BLaER1 treated with 17β-estradiol and CSF1 and Interleukin-3, amounts not matched to agents 10 nM and 100 nM (cell line): ENCODE measurements at regions not wholly inside any gene's neighbourhood (a gene's known extent, or its start where the extent isn't known, plus 50 kb on each side); places are given as distances from the start of the nearest gene placed in this dataset.

ENCODE experiments used
- H3K27ac ChIP-seq, 11 experiments: shearing (Covaris generic); formaldehyde crosslinking; 2 replicates each; pipeline ENCODE4 v1.8.1; 2022
- H3K27me3 ChIP-seq, 11 experiments: shearing (Covaris generic); formaldehyde crosslinking; 2 replicates each; pipeline ENCODE4 v1.8.1; 2022
- H3K36me3 ChIP-seq, 11 experiments: shearing (Covaris generic); formaldehyde crosslinking; 2 replicates each; pipeline ENCODE4 v1.8.1; 2022
- H3K4me1 ChIP-seq, 10 experiments: shearing (Covaris generic); formaldehyde crosslinking; 2 replicates each; pipeline ENCODE4 v1.8.1; 2022
- H3K4me2 ChIP-seq, 11 experiments: shearing (Covaris generic); formaldehyde crosslinking; 2 replicates each; pipeline ENCODE4 v1.8.1; 2022
- H3K4me3 ChIP-seq, 10 experiments: shearing (Covaris generic); formaldehyde crosslinking; 2 replicates each; pipeline ENCODE4 v1.8.1; 2022
- H3K9ac ChIP-seq, 11 experiments: shearing (Covaris generic); formaldehyde crosslinking; 2 replicates each; pipeline ENCODE4 v1.8.1; 2022
- H3K9me3 ChIP-seq, 11 experiments: shearing (Covaris generic); formaldehyde crosslinking; replicated peaks in 1 of 11; 2 replicates each; pipeline ENCODE4 v1.8.1; 2022
- H4K20me1 ChIP-seq, 11 experiments: shearing (Covaris generic); formaldehyde crosslinking; 2 replicates each; pipeline ENCODE4 v1.8.1; 2022
- Cebpa-rat ChIP-seq, 11 experiments: shearing (Covaris generic); IDR thresholded peaks; 2 replicates each; pipeline ENCODE4 v1.8.1; 2022

- Histone ChIP-seq H3K4me2 (peak overlapping the region; percentile 1 to 56 (median 46); a peak in 20 of 22 replicates), H3K4me1 (peaks cover 8 to 24% (median 14%) of the 10 kb centered on the region in 10 experiments; a peak in 19 of 20 replicates), H3K27me3 (no peaks in the 10 kb centered on the region), H4K20me1 (0 out of 22 replicates have a peak, but pooled peaks cover 0 to 3% (median 0%) of the 10 kb centered on the region in 11 experiments), H3K9me3 (no peaks in the 10 kb centered on the region), H3K27ac (no peak overlapping the region), H3K36me3 (no peaks in the 10 kb centered on the region), H3K9ac (no peak overlapping the region), H3K4me3 (no peak overlapping the region)
- no peak for TF ChIP-seq Cebpa-rat (IDR thresholded peaks at IDR 0.05)
Measured at GRCh38 chr9:124102363-124102762, 90.8 kb downstream of the LHX2 start.

- no peaks in the 10 kb centered on the region for H3K9me3 ChIP-seq
- H3K36me3 ChIP-seq: no peaks in the 10 kb centered on the region
- no peak overlapping the region for H3K27ac ChIP-seq
- peaks cover 0 to 9% (median 0%) of the 10 kb centered on the region in 11 experiments; a peak in 2 of 22 replicates for H4K20me1 ChIP-seq
- H3K9ac ChIP-seq: no peak overlapping the region
- no peaks in the 10 kb centered on the region for H3K27me3 ChIP-seq
- no peak overlapping the region for H3K4me3 ChIP-seq
- no peak overlapping the region for H3K4me2 ChIP-seq
- no peak for TF ChIP-seq Cebpa-rat (IDR thresholded peaks at IDR 0.05)
- peaks cover 8 to 18% (median 14%) of the 10 kb centered on the region in 10 experiments; a peak in 19 of 20 replicates for H3K4me1 ChIP-seq
Measured at GRCh38 chr9:124105266-124105665, 93.7 kb downstream of the LHX2 start.

DNA sequence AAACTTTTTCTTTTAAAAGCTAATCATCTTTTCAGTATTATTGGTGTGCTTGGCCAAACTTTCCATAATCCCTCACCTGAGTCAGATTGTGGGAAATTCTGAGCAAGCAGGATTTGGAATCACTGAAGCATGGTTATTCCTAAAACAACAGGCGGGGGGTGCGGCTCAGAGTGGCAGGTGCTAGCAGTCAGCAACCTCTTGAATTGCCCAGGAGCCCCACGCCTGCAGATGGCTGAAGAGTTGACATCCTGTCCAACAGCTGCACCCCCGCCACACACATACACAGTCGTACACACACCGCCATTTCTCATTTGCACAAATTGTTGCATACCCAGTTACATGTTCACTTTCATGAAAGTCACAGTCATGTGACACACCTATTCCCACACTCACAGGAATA, 96.6 kb downstream of the LHX2 start:
- Histone ChIP-seq H3K36me3 (no peaks in the 10 kb centered on the region), H3K4me2 (no peak overlapping the region), H3K27me3 (no peaks in the 10 kb centered on the region), H3K9ac (no peak overlapping the region), H3K27ac (no peak overlapping the region), H3K4me1 (peaks cover 0 to 4% (median 0%) of the 10 kb centered on the region in 10 experiments; a peak in 3 of 20 replicates), H4K20me1 (peaks cover 0 to 9% (median 0%) of the 10 kb centered on the region in 11 experiments; a peak in 4 of 22 replicates), H3K4me3 (no peak overlapping the region), H3K9me3 (no peaks in the 10 kb centered on the region)
- no peak for TF ChIP-seq Cebpa-rat (IDR thresholded peaks at IDR 0.05)

GRCh38 chr9:124110307-124110915, 98.8 kb downstream of the LHX2 start:
- no peaks in the 10 kb centered on the region for H3K27me3 ChIP-seq
- TF ChIP-seq Cebpa-rat (IDR thresholded peaks at IDR 0.05): no peak
- H3K4me2 ChIP-seq: no peak overlapping the region

DNA sequence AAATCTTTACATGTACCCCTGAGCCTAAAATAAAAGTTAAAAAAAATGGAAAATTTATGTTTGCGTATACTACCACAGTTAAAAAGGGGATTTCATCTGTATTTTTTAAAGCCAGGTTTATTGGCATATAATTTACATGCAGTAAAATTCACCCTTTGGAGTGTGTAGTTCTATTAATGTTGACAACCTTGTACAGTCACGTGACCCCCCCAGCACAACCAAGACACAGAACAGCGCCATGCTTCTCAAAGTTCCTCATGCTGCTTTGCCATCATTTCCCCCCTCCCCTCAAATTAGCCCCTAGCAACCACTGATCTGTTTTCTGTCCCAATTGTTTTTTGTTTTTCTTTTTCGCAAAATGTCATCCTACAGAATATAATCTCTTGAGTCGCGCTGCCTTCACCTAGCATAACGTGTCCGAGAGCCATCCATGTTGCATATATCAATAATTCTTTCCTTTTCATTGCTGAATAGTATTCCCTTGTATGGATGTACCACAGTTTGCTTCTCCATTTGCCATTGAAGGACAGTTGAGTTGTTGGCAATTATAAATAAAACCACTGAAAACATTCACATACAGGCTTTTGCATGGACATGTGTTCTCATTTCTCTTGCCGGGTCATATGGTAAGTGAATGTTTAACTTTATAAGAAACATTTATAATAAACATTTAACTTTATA, 105.3 kb downstream of the LHX2 start:
- Histone ChIP-seq H3K9me3 (peaks cover 5 to 15% (median 11%) of the 10 kb centered on the region in 11 experiments; a peak in 20 of 22 replicates), H3K9ac (no peak overlapping the region), H3K27me3 (no peaks in the 10 kb centered on the region), H4K20me1 (peaks cover 0 to 5% (median 0%) of the 10 kb centered on the region in 11 experiments; a peak in 3 of 22 replicates), H3K4me1 (no peaks in the 10 kb centered on the region), H3K36me3 (no peaks in the 10 kb centered on the region), H3K4me3 (no peak overlapping the region), H3K27ac (no peak overlapping the region), H3K4me2 (no peak overlapping the region)
- no peak for TF ChIP-seq Cebpa-rat (IDR thresholded peaks at IDR 0.05)

More at GRCh38 chr9:124110307-124110915, 98.8 kb downstream of the LHX2 start:
- peaks cover 0 to 9% (median 0%) of the 10 kb centered on the region in 11 experiments; a peak in 4 of 22 replicates for H4K20me1 ChIP-seq
- H3K4me1 ChIP-seq: 0 out of 20 replicates have a peak, but pooled peaks cover 0 to 3% (median 0%) of the 10 kb centered on the region in 10 experiments
- no peak overlapping the region for H3K27ac ChIP-seq
- H3K4me3 ChIP-seq: no peak overlapping the region
- H3K9ac ChIP-seq: no peak overlapping the region
- no peaks in the 10 kb centered on the region for H3K36me3 ChIP-seq
- H3K9me3 ChIP-seq: no peaks in the 10 kb centered on the region

DNA sequence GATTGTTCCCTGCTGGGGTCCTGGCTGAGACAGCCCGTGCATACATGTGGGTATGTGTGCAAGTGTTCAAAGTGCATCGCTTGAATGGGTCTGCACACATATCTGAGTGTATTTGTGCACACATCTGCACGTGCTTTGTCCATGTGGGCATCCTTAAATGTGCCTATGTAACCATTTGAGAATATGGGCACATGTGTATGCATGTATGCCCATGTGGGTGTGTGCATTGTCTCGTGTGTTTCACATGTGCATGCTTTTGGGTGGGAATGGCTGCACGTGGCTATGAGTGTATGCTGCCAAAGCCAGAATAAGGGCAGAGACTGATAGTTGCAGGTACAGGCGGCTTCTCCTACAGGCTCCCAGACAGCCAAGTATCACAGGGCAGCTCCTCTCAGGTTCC, 107.3 kb downstream of the LHX2 start:
- H3K9me3 ChIP-seq: peaks cover 5 to 19% (median 11%) of the 10 kb centered on the region in 11 experiments; a peak in 20 of 22 replicates
- TF ChIP-seq Cebpa-rat (IDR thresholded peaks at IDR 0.05): no peak
- no peaks in the 10 kb centered on the region for H3K27me3 ChIP-seq
- H4K20me1 ChIP-seq: no peaks in the 10 kb centered on the region
- H3K4me2 ChIP-seq: no peak overlapping the region
- H3K4me3 ChIP-seq: no peak overlapping the region
- H3K9ac ChIP-seq: no peak overlapping the region
- H3K4me1 ChIP-seq: peaks cover 0 to 10% (median 6%) of the 10 kb centered on the region in 10 experiments; a peak in 9 of 20 replicates
- H3K27ac ChIP-seq: no peak overlapping the region
- no peaks in the 10 kb centered on the region for H3K36me3 ChIP-seq

DNA sequence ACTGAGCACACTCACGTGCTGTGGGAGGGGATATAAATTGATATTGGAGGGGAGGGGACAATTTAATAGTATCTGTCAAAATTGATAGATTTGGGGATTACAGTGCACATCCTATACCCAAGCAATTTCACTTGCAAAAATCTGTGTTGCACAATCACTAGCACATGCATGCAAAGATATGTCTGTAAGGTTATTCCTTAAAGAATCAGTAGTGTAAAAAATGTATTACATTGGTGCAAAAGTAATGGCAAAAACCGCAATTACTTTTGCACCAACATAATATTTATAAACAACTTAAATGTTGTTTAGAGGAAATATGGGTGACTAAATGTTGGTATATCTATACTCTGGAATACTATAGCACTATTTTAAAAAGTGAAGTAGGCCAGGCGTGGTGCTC, 108.7 kb downstream of the LHX2 start:
- Histone ChIP-seq H3K9me3 (peaks cover 5 to 19% (median 11%) of the 10 kb centered on the region in 11 experiments; a peak in 20 of 22 replicates), H4K20me1 (no peaks in the 10 kb centered on the region), H3K27me3 (no peaks in the 10 kb centered on the region), H3K4me2 (no peak overlapping the region), H3K4me3 (no peak overlapping the region), H3K9ac (no peak overlapping the region), H3K36me3 (no peaks in the 10 kb centered on the region), H3K4me1 (peaks cover 0 to 10% (median 6%) of the 10 kb centered on the region in 10 experiments; a peak in 9 of 20 replicates), H3K27ac (no peak overlapping the region)
- no peak for TF ChIP-seq Cebpa-rat (IDR thresholded peaks at IDR 0.05)

GRCh38 chr9:124121725-124122124, 110.2 kb downstream of the LHX2 start:
- Histone ChIP-seq H3K4me3 (no peak overlapping the region), H3K4me1 (peaks cover 0 to 10% (median 6%) of the 10 kb centered on the region in 10 experiments; a peak in 9 of 20 replicates), H4K20me1 (peaks cover 0 to 8% (median 0%) of the 10 kb centered on the region in 11 experiments; a peak in 1 of 22 replicates), H3K4me2 (no peak overlapping the region), H3K27me3 (no peaks in the 10 kb centered on the region), H3K36me3 (no peaks in the 10 kb centered on the region), H3K9me3 (peaks cover 4 to 16% (median 9%) of the 10 kb centered on the region in 11 experiments; a peak in 20 of 22 replicates), H3K27ac (no peak overlapping the region), H3K9ac (no peak overlapping the region)
- TF ChIP-seq Cebpa-rat (IDR thresholded peaks at IDR 0.05): no peak

DNA sequence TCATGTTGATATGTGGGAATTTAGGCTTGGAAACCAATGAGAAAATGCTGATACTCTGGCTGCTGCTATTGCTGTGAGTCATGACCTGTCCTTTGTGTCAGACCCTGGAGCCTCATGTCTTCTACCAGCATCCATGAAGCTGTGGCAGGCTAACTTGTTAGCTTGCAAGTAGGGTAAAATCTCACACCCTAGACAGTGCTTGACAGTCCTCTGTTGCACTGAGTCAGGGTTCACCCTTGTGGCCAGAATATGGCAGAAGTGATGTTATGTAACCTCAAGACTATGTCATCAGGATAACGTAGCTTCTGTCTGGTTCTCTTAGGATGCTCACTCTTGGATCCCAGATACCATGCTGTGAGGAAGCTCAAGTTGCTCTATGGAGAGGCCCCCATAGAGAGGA, 110.8 kb downstream of the LHX2 start:
- Histone ChIP-seq H3K9ac (no peak overlapping the region), H3K4me3 (no peak overlapping the region), H3K4me1 (peaks cover 0 to 10% (median 6%) of the 10 kb centered on the region in 10 experiments; a peak in 9 of 20 replicates), H3K4me2 (no peak overlapping the region), H3K36me3 (no peaks in the 10 kb centered on the region), H4K20me1 (peaks cover 0 to 8% (median 0%) of the 10 kb centered on the region in 11 experiments; a peak in 1 of 22 replicates), H3K27me3 (no peaks in the 10 kb centered on the region), H3K9me3 (peaks cover 0 to 11% (median 3%) of the 10 kb centered on the region in 11 experiments; a peak in 8 of 22 replicates), H3K27ac (no peak overlapping the region)
- no peak for TF ChIP-seq Cebpa-rat (IDR thresholded peaks at IDR 0.05)
